DMS153 treated with DMSO at 0.1 percent for 48 hours (cell line): ENCODE measurements at regions not wholly inside any gene's neighbourhood (a gene's known extent, or its start where the extent isn't known, plus 50 kb on each side); places are given as distances from the start of the nearest gene placed in this dataset.

ENCODE experiments used
- DNase-seq: peaks from one replicate; lab custom pipeline; 2025; ENCODE audit not compliant: unreplicated experiment; lab: John Stamatoyannopoulos, UW

DNA sequence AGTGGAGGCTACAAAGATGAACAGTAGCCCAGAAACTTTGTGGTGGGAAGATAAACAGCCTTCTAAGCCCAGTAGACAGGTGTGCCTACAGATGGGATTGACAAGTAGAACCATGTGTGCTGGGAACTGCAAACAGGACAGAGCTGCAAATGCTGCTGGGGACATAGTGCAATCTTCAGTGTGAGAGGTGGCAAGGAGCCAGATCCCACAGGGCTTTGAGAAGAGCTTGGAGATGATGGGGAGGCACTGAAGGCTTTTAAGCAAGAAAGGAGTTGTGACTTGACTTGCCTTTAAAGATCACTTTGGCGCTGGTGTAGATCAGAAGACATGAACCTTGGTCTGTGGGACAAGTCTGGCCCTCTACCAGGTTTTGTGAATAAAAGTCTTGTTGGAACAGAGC is 675.2 kb downstream of the ACTL7B start:
- no peak for DNase-seq

DNA sequence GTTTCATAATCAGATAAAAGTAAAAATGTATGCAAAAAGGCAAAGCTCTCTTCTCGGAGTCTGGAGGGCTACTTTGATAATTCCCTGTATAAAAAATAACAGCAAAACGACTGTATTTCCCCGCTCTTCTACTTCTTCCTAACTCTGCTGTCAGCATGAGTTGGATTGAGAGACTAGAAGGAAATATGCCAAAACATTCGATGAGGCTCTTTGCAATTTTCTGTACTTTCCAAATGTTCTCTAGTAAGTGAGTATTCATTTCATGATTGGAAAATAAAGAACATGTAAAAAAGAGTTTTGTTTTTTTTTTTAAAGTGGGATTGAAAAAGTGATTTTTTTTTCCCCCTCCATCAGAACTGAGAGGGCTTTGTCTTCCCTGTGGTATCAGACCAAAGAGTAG is 677.5 kb downstream of the ACTL7B start:
- DNase-seq: no peak

DNA sequence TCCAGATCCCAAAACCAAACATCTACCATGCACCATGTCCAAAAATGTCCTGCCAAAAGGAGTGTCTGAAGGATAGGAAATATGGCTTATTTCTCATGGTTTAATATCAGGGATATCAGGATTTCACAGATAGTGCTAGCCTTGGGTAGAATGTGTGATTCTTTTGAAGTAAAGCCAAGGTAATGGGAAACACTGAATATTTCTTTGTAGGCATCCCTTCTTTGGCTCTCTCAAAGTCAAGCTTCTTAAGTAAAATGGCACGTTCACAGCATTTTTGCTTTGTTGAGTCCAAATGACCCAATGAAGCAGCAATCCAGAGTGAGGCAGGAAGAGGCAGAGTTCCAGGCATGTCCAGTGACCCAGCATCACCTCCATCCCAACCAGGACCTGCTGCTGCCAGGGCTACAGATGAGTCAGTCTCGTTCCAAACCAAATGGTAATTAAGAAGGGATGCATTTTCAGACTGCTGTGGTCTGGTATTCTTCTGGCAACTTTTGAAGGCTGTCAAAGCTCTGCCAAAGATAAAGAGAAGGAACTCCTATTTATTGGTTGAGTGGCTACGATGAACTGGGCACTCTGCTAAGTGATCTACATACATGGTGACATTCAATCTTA is 678.8 kb upstream of the KLF4 start:
- DNase-seq: no peak

DNA sequence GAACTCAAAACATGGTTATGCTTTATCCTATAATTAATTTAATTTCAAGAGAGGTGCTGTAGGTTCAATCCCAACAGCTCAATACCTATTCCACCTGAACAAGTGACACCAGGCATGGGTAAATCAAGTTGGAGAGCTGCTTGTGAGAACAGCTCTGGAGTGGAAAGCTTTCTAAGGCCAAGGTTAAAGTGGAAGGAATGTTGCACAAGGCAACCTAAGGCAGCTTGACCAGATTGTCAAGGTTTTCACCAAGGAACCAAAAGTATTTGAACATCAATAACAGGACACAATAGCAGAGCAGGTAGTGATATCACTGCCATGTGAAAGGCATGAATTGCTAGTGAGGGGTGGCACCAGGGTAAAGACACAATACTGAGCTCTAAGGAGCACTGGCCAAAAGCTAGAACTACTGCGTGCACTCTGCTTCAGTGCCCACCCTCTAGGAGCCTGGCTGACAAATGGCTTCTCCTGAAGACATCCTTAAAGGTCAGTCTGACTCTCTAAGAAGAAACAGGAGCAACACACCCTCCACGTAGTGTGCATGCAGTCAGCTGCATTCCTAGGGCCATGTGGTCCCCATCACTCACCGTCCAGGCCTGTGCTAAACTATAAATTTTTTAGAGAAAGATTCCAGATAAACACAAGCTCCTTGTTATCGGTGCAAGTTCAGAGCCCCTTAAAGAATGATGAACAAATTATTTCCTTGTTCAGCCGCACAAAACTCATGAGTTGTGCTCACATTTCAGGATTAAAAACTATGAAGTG is 677.7 kb upstream of the KLF4 start:
- no peak for DNase-seq

DNA sequence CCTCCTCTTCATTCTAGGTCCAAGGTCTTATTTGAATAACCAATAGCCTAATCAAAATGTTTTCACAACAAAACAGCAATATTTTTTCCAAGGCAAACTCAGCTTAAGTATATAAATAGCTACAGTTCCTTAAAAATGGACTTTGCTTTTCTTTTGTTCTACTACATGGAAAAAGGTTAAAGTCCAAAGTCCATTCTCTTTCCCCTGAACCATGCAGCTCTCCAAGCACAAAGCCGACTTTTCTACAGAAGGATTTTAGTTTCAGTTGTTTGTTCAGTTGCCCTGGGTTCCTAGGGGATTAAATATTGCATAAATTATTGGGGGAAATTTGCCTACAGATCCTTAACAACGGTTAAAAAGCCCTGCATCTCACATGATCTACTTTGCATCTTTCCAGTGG is 677.0 kb upstream of the KLF4 start:
- no peak for DNase-seq

DNA sequence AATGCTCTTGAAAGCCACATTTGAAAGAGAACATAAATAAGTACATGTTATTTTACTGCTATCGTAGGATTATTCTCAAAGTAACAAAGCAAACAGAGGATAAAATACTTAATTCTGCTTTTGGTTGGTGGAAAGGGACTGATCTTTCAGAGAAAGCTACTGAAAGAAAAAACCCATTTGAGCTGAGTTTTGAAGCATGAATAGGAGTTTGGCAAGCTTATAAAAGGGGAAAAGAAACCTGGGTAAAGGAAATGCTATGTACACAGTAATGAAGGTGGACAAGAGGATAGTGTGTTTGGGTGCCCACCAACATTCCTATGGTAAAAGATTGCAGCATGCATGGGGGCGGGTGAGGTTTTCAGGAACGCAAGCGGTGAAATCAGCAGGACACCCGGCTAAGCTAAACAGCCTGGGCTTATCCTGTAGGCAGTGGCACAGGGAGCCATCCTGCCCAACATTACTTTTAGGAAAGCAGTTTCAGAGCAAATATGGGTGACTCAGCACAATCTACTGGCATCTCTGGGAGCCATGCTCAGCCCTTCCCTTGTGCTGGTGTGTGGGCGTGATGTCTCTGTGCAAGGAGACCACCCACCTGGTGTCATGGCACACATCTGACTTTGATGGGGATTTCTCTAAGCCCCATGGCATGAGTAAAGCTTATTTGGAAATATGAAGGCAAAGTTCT is 673.9 kb upstream of the KLF4 start:
- DNase-seq: no peak

DNA sequence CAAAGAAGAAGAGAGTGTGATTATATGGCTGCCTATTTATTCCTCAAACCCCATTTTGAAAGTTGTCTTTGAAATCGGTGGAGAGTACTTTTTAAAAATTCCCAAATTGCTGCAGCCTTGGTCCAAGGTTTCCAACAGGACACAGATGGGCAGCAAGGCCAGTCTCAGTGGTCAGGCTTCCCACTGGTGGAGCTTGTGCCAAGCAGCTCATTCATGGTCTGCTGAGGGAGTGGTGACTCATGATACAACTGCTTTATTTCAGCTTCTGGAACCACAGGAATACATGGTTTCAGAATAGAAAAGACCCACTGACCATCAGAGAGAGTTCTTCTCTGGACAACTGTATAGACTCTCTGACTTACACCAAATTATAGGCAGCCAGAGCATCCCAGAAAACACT is 673.1 kb upstream of the KLF4 start:
- DNase-seq: no peak

DNA sequence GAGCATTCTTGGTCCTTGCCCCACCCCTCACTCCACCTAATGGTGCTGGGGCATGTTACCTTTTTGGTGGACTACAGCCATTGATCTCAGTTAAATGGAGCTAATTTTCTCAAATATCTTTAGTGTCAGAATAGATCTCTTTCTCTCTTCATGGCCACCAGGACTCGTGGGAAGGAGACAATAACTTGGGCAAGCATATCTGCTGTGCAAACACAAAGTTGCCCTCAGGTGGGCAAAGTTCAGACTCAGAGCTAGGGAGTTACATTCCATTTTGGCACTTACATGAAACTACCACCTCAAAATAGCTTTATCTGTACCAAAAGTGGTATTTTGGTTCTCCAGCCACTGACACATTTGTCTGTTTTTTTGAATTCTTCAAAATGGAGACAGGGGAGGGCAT is 671.9 kb upstream of the KLF4 start:
- DNase-seq: no peak

DNA sequence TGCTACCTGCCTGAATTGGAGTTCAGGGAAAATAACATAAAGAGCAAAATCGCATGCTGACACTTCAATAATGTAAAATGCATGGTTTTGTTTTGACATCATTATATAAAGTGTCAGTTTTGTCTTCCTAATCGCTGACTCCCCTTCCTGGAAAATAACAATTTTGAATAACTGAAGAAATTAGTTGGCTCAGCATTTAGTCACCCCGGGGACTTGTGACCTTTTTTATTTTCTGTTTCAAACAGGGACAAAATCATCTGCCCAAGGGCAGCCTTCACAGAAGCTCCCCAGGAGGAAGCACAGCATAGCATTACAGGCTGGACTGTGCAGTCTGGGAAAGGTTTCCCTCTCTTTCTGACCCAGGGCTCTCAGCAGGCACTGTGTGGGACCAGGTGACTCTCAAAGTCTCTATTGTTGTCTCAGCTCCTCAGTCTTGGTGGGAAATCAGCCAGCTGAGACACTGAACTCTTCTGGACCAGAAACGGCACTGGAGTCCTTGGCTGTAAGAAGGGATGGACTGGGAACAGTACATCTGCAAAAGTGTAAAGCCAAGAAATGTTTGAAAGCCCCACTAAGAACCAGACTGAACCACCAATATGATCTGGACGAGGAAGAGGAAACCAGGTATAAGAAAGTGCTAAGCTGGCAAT is 671.3 kb upstream of the KLF4 start:
- no peak for DNase-seq

DNA sequence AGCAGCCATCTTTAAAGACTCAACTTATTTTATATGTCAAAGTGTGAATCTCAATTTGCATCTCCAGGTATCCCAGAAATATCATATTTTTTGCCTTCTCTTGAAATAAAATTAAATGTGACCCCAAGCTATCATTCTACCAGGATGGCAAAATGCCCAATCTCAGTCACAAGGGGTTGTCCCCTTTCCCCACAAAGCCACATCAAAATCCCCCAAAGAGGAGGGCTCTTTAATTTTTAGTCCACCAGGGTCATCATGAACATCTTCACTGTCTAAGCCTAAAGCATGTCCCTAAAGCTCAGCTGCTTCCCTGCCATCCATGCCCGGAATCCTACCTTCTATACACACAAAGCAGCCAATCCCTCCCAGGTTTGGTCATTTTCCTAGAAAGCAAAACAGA is 670.5 kb upstream of the KLF4 start:
- no peak for DNase-seq

DNA sequence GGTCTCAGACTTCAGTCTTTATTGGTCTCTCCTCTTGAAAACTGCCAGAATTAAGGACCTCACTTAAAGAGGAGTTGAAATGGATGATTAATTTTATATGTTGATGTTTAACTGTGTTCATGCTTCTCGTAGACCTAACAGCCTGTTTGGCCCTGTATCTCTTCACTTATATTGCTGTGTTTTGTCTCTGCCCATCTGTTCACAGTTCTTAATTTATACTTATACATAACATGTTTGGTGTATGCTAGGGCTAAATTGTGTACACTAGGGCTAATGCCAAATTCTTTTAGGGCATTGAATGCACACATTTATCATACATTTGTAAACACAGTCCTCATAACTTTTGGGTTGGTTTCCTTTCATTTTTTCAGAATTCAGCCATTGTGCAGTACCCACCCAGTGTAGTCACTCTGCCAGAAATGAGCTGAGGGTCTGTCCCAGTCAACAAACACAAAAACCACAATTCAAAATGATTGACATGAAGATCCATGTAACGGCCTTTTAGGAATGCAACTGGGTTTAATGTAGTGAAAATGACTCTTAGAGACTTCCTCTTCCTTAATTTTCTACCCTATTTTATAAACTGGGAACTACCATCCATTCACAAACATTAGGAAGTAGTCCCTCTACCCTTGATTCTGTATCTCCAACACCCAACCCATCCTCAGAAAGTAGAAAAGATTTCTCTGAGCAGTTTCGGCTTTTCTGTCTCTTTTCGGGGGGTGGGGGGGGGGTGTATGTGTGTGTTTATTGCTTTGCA is 668.8 kb upstream of the KLF4 start:
- no peak for DNase-seq

DNA sequence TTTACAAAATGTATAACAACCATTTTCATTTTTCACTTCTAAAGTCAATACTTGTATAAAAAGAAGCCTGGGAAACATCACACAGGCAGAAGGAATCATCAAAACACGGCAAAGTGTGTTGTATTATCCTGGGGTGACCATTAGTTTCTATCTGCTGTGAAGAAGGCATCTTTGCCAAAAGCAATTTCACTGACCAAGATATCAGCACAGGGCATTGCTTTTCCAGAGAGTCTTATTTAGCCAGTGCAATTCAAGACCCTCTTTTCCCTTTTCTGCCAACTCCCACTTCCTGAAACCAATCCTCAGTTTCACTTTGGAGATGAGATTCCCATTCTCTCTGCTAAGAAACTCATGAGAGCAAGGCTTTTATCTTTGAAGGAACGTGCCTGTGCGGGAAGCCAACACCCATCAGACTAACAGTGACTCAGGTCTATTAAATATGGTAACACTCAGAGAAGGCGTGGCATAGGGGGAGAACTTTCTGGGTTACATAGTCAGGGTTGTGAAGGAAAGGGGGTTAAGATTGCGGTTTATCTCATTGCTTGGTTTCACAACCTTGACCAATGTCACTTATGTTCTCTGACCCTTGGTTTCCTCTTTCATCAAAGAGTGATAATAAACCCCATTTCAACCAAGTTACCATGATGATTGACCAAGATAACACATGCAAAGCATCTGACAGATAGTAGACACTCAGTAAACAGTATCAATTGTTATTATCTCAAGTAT is 666.9 kb upstream of the KLF4 start:
- no peak for DNase-seq

DNA sequence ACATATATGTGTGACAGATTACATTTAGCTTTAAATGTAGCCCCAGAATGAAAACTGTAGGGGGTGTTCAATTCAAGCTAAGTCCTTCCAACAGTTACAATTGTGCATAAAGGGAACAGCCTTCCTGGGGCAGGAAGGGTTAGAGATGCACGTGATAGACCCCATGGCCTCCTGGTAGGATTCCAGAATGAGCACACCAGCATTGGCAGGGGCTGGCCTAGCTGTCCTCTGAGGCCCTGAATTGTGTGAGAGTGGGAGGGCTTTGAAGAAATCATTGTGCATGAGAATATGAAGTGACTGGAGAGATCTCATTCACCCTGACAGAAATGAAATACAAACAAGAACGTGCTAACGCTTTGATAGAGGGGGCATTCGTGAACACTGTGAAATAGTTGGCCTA is 663.8 kb upstream of the KLF4 start:
- DNase-seq: no peak

DNA sequence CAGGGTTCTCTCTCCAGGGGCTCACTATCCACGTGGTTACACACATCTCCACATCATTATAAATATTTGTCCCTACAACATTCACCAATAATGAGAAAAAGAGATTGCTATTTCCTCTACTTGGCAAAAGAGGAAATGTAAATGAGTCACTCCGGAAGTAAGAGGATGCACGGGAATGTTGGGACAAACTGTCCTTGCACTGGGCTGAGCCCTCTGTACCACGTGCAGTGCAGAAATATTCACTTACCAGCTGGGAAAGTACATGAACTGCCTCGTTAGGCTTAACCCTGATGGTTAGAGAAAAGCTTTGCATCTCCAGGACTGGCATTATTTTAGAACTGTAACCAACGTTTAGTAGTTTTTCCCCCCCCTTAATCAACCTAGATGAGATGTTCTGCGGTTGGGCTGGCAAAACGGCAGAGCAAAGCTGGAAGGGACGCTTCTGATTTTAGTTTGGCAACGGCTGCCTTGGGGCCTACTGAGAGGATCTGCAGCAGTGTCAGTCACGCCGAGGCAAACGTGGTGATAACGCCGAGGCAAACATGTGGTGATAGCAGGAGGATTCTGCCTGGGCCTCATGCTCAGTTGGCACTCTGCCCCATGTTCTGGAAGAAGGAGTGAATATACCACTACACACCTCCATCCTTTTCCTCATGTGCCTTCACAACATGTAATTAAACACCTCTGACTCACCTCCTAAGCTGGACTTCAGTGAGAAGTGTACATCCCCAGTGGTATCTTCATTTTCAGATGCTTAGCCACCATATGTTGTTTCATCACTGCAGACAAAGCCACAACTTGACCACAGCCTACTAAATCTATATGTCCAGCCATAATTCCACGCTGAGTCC is 661.4 kb upstream of the KLF4 start:
- DNase-seq: no peak

DNA sequence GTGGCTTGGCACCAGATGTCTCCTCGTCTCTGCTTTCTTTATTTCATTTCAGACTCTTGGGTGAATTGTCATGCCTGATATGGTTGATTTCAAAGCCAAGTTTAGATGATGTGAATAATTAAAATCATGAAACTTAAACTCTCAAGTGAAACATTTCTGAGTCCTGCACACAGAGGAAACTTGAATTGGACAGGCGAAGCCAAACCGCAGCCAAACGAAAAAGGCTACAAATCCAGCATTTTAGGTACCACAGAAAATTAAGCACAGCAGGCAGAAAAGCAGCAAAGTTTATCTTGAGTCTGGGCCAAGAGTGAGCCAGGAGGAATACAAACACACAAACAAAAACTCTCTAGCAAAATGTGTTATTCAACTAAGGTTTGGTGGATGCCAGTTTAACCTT is 659.8 kb upstream of the KLF4 start:
- no peak for DNase-seq

DNA sequence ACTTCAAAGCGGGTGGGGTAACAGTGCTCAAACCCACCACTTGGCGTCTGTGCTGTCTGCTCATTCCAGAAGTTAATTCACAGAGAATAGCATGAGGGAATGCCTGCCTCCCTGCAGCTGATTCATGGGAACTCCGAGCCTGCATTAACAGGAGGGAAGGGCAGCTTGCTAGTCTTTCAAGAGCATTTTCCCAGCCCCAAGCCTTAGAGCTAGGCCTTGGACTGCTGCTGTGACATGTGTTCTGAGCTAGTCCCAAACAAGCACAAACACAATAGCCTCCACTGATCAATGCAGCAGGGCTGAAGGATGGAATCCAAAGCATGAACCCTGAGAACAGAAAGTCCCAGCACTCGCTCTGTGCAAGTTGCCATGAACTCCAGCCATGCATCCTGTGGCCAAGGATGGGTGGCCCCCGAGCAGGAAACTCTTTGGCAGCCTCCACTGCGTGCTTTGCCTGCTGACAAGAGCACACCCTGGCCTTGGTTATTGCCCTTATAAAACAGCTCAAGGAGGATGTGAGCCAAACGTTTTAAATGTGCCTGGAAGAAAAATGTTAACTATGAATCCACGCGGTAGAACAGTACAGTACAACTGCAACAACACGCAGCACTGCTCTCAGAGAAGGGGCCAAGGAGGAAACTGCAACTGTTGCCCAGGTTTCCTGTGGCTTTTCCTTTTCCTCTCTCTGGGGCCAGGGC is 653.1 kb upstream of the KLF4 start:
- DNase-seq: no peak

DNA sequence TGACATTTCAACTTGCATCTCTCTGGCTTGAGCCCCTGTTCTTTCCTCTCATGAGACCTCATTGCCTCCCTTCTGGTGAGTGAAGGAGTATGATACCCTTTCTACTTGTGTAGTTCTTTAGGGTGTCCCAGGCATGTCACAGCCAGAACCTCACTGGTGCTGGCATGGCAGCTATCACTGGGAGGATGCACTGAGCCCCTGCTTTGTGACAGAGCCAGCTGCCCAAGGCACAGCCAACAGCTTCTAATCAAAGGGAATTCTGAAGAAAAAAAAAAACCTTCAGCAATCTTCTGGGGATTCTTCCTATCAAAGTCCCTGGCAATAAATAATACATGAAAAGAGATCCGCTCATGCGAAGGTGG is 652.6 kb upstream of the KLF4 start:
- DNase-seq: no peak

DNA sequence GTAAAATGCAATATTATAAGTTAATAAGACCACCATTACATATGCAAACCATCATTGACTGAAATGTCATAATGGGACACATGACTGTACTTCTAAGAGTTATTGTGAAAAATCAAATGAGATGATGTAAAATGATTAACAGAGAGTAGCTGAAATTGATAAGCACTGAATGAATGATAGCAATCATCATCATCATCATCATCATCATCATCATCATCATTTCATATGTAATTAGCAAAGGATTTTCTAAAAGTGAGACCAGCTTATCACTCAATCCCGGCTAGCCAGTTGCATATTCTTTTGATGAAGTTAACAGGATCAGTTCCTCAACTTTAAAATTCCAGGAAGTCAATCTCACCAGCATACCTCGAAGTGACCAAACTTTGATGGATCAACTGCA is 650.3 kb upstream of the KLF4 start:
- no peak for DNase-seq

DNA sequence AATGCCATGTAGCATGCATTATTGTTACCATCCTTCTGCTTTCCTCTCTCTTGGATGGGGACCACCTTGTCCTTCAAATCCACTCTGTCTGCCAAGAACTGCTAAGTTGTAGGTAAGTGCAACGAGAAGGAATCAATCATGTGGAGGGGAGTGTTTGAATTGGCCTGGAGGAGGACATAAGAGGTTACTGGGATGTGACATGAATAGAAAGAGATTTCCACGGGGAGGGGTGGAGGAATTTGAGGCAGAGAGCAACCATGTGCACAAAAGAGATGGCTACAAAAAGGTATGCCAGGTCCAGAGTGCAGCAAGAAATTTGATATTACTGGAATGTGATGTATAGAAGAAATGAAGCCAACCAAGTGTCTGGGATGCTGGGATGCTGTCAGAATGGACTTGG is 648.9 kb upstream of the KLF4 start:
- DNase-seq: no peak
